Activated T-cell treated with anti-CD3 and anti-CD28 coated beads, Interleukin-2, amount 50 U/mL, for 72 hours (primary cell): ENCODE measurements at regions not wholly inside any gene's neighbourhood (a gene's known extent, or its start where the extent isn't known, plus 50 kb on each side); places are given as distances from the start of the nearest gene placed in this dataset.

ENCODE experiments used
- ATAC-seq, 2 donors: fragments of 150-1000 bp; cut with Tn5 transposase; replicated peaks in 1 of 2; 2 replicates each; pipeline ENCODE4 v1.10.0; 2021; ENCODE audit warnings: moderate library complexity in 2 of 2, mild to moderate bottlenecking in 1 of 2
- DNase-seq, 2 donors: peaks; one replicate each; pipeline ENCODE4 v3.0.0; 2021 to 2022; ENCODE audit warnings: mixed read lengths in 1 of 2
- H3K27ac Mint-ChIP-seq: one replicate; pipeline ENCODE4 v1.8.0; 2022; ENCODE audit warnings: mild to moderate bottlenecking, moderate library complexity, mixed read lengths
- H3K27me3 Mint-ChIP-seq: one replicate; pipeline ENCODE4 v1.8.0; 2022; ENCODE audit warnings: low read depth, mixed read lengths
- H3K36me3 Mint-ChIP-seq, 2 donors: one replicate each; pipeline ENCODE4 v1.8.0; 2022; ENCODE audit warnings: mixed read lengths in 2 of 2, mild to moderate bottlenecking in 1 of 2; ENCODE audit not compliant: insufficient read depth in 2 of 2
- H3K4me1 Mint-ChIP-seq: one replicate; pipeline ENCODE4 v1.8.0; 2022; ENCODE audit warnings: low read depth, mixed read lengths
- H3K4me3 Mint-ChIP-seq, 2 donors: one replicate each; pipeline ENCODE4 v1.8.0; 2022; ENCODE audit warnings: mild to moderate bottlenecking in 2 of 2, mixed read lengths in 2 of 2, moderate library complexity in 2 of 2
- H3K9me3 Mint-ChIP-seq, 2 donors: one replicate each; pipeline ENCODE4 v1.8.0; 2022; ENCODE audit warnings: mixed read lengths in 2 of 2

DNA sequence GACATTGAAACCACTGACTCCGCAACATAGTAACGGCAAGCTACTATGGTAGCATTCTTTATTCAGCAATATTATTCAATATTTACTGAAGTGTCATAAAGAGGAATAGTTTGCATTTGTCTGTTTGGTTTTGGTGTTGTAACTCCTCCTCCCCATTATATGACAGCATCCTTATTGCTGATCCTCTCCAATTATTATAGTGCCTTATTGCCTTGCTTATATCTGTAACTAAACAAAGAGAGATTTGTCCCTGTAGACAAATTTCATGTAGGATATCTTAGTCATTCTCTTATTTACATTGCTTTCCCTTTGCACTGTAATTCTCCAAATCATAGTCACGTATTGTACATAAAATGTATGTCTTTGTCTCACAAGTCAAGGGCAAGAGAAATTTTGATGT lies 1041.2 kb upstream of the ZEB2 start:
- Mint-ChIP-seq H3K4me1 (no peaks in the 10 kb centered on the region), H3K36me3 (no peaks in the 10 kb centered on the region), H3K27ac (no peak overlapping the region), H3K9me3 (no peaks in the 10 kb centered on the region), H3K4me3 (no peak overlapping the region), H3K27me3 (no peaks in the 10 kb centered on the region)
- ATAC-seq (no peak), DNase-seq (no peak)

DNA sequence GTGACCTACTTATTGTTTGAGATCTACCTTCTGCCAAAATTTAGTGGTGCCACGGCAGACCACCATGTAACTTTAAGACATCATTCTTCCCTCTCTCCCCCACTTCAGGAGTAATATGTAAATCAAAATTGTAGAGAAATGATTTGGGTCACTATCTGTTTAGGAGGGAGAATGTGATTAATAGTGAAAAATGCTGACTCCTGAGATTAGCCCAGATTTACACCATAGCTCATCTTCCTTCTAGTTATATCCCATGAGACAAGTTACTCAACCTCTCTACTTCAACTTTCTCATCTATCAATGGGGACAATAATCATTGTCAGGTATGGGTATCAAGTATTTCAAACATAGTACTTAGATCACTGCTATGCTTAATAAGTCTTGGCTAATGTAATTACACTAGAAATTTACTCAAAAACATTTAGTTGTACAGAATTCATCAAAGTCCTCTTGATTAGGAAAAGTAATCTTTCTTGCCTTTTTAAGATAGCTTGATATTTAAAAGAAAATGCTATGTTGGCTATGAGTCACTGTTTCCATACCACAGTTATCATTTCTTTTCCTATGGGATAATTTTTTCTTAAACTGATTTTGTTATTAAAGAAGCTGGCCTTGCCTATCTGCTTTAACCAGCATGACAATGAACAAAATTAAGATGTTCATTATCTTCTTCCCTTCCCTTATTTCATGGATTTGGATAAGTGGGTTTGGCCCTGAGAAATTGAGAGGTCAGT lies 1038.9 kb upstream of the ZEB2 start:
- DNase-seq (no peak), ATAC-seq (no peak)
- H3K4me3 Mint-ChIP-seq = no peak overlapping the region
- no peaks in the 10 kb centered on the region for H3K9me3 Mint-ChIP-seq
- H3K4me1 Mint-ChIP-seq = no peaks in the 10 kb centered on the region
- H3K27me3 Mint-ChIP-seq = no peaks in the 10 kb centered on the region
- H3K36me3 Mint-ChIP-seq = no peaks in the 10 kb centered on the region
- no peak overlapping the region for H3K27ac Mint-ChIP-seq

DNA sequence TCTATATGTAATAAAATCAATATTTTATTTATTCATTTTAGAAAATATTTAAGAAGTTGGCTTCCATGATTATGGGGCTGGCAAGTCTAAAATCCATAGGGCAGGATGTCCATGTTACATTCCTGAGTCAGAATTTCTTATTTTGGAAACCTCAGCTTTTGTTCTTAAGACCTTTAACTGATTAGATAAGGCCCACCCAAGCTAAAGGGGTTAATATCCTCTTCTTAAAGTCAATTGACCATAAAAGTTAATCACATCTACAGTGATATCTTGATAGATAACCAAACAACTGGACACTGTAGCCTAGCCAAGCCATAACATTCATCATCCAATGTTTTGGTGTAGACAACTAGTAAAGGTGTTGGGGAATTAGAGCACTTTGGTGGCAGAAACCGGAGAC lies 1035.4 kb upstream of the ZEB2 start:
- H3K27me3 Mint-ChIP-seq = no peaks in the 10 kb centered on the region
- H3K4me1 Mint-ChIP-seq = no peaks in the 10 kb centered on the region
- no peak for DNase-seq
- no peak overlapping the region for H3K4me3 Mint-ChIP-seq
- no peak for ATAC-seq
- H3K36me3 Mint-ChIP-seq = no peaks in the 10 kb centered on the region
- H3K9me3 Mint-ChIP-seq = no peaks in the 10 kb centered on the region
- no peak overlapping the region for H3K27ac Mint-ChIP-seq

DNA sequence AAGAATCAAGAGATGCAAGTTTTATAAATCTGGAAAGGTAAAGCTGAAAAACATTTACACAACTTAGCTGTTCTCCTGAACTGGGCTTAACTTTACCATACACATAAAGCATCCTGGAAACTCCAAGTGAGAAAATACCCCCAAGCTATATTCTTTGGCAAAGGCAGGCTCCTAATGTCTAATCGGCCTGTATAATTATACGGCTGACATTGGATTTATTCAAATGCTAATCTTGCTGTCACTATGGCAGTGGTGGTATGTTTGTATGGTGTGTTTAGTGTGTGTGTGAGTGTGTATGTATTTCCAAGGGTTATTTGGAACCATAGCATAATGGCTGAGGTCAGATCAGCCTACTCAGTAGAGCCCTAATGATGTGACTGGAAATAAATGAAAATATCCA lies 1031.8 kb upstream of the ZEB2 start:
- no peaks in the 10 kb centered on the region for H3K4me1 Mint-ChIP-seq
- no peaks in the 10 kb centered on the region for H3K9me3 Mint-ChIP-seq
- H3K36me3 Mint-ChIP-seq = no peaks in the 10 kb centered on the region
- no peak overlapping the region for H3K4me3 Mint-ChIP-seq
- DNase-seq (no peak), ATAC-seq (no peak)
- no peaks in the 10 kb centered on the region for H3K27me3 Mint-ChIP-seq
- no peak overlapping the region for H3K27ac Mint-ChIP-seq

DNA sequence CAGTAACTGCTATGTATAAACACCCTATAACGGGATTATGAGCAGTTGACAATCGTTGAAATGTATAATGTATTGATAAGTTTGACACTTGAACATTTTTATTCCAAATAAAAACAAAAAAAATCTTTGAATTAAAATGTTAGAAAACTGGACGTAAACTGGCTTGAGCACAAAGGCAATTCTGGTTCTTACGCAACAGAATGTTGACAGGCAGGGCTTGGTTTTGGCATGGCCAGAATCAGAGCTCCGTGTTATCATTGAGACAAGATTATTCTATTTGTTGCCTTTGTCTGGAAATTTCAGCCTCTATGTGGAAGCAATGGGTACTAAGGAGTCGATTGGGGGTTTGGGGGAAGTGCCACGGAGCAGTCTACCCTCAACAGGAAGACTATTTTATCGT lies 1028.6 kb upstream of the ZEB2 start:
- Mint-ChIP-seq H3K4me3 (no peak overlapping the region), H3K36me3 (no peaks in the 10 kb centered on the region), H3K27me3 (no peaks in the 10 kb centered on the region), H3K27ac (no peak overlapping the region), H3K9me3 (no peaks in the 10 kb centered on the region), H3K4me1 (no peaks in the 10 kb centered on the region)
- DNase-seq = no peak
- no peak for ATAC-seq

DNA sequence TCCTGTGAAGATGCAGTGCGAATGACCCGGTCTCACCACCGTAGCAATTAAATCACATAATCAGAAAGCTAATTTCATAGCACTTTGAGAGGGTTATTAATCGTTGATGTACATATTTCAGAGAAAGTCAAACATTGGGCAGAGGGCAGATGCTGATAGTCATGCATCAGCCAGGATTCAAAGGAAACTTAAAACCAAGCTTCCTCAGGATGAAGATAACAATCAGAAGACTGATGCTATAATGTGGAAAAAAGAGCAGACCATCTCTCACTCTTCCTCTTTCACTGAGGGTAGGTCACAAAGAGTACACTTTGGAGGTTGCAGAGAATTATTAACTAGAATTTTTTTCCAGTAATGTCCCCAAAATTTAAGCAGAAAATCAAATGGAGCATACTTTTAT lies 1027.7 kb upstream of the ZEB2 start:
- Mint-ChIP-seq H3K9me3 (no peaks in the 10 kb centered on the region), H3K4me3 (no peak overlapping the region), H3K4me1 (no peaks in the 10 kb centered on the region), H3K27me3 (no peaks in the 10 kb centered on the region), H3K36me3 (no peaks in the 10 kb centered on the region), H3K27ac (no peak overlapping the region)
- DNase-seq (no peak), ATAC-seq (no peak)

GRCh38 chr2:145546091-145546490 lies 1026.2 kb upstream of the ZEB2 start:
- Mint-ChIP-seq H3K9me3 (peaks cover 0 to 2% of the 10 kb centered on the region in 2 donors), H3K27ac (no peak overlapping the region), H3K27me3 (no peaks in the 10 kb centered on the region), H3K4me3 (no peak overlapping the region), H3K36me3 (no peaks in the 10 kb centered on the region), H3K4me1 (no peaks in the 10 kb centered on the region)
- no peak for DNase-seq
- no peak for ATAC-seq

DNA sequence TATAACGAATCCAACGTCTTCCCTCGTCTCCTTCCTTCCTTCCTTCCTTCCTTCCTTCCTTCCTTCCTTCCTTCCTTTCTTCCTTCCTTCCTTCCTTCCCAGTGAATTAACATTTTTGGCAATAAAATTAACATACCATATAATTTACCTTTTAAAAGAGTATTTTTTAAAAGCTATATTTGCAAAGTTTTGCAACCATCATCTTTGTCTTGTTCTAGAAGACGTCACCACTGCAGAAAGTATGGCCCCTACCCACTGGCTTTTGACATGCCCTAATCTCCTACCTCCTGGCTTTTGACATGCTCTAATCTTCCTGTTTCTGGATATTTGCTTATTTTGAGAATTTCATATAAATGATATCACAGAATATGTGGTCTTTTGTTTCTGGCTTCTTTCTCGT lies 1023.9 kb upstream of the ZEB2 start:
- H3K4me1 Mint-ChIP-seq = no peaks in the 10 kb centered on the region
- DNase-seq (no peak), ATAC-seq (no peak)
- H3K36me3 Mint-ChIP-seq = no peaks in the 10 kb centered on the region
- no peak overlapping the region for H3K27ac Mint-ChIP-seq
- no peak overlapping the region for H3K4me3 Mint-ChIP-seq
- H3K9me3 Mint-ChIP-seq = peaks cover 0 to 2% of the 10 kb centered on the region in 2 donors
- H3K27me3 Mint-ChIP-seq = no peaks in the 10 kb centered on the region

DNA sequence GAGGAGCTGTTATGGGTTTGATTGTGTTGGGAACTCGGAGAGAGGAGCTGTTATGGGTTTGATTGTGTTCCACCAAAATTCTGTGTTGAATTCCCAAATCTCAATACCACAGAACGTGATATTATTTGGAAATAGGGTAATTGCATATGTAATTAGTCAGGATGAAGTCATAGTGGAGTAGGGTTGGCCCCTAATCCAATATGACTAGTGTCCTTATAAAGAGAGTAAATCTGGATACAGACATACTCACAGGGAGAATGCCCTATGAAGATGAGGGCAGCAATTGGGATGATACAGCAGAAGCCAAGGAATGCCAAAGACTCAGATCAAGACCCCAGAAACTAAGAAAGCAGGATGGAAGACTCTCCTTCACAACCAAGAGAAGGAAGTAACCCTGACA lies 1023.2 kb upstream of the ZEB2 start:
- Mint-ChIP-seq H3K4me1 (no peaks in the 10 kb centered on the region), H3K4me3 (no peak overlapping the region), H3K36me3 (no peaks in the 10 kb centered on the region), H3K27ac (no peak overlapping the region), H3K27me3 (no peaks in the 10 kb centered on the region), H3K9me3 (peaks cover 0 to 2% of the 10 kb centered on the region in 2 donors)
- DNase-seq (no peak), ATAC-seq (no peak)

DNA sequence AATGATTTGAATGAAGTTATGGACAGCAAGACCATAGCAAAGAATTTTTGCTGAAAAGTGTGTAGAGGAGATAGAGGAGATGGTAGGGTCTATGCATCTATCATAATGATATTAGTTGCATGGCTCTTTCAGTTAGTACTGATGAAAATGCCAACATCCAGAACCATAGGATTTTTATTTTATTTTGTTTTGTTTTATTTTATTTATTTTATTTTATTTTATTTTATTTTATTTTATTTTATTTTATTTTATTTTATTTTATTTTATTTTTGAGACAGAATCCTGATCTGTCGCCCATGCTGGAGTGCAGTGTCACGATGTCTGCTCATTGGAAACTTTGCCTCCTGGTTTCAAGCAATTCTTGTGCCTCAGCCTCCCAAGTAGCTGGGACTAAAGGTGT lies 1021.1 kb upstream of the ZEB2 start:
- Mint-ChIP-seq H3K4me1 (no peaks in the 10 kb centered on the region), H3K27ac (no peak overlapping the region), H3K36me3 (no peaks in the 10 kb centered on the region), H3K4me3 (no peak overlapping the region), H3K9me3 (peaks cover 0 to 2% of the 10 kb centered on the region in 2 donors), H3K27me3 (no peaks in the 10 kb centered on the region)
- ATAC-seq (no peak), DNase-seq (no peak)

GRCh38 chr2:145538661-145539350 lies 1018.9 kb upstream of the ZEB2 start:
- no peaks in the 10 kb centered on the region for H3K36me3 Mint-ChIP-seq
- no peaks in the 10 kb centered on the region for H3K27me3 Mint-ChIP-seq
- no peak overlapping the region for H3K4me3 Mint-ChIP-seq
- peaks cover 0 to 2% of the 10 kb centered on the region in 2 donors for H3K9me3 Mint-ChIP-seq
- H3K27ac Mint-ChIP-seq = no peak overlapping the region
- ATAC-seq (no peak), DNase-seq (no peak)
- H3K4me1 Mint-ChIP-seq = no peaks in the 10 kb centered on the region

GRCh38 chr2:145530653-145531052 lies 1010.7 kb upstream of the ZEB2 start:
- Mint-ChIP-seq H3K27ac (no peak overlapping the region), H3K36me3 (no peaks in the 10 kb centered on the region), H3K27me3 (no peaks in the 10 kb centered on the region), H3K9me3 (no peaks in the 10 kb centered on the region), H3K4me3 (no peak overlapping the region), H3K4me1 (no peaks in the 10 kb centered on the region)
- DNase-seq = no peak
- no peak for ATAC-seq

- no peak for ATAC-seq
- Mint-ChIP-seq H3K27ac (no peak overlapping the region), H3K27me3 (no peaks in the 10 kb centered on the region), H3K4me3 (no peak overlapping the region), H3K36me3 (peaks cover 0 to 3% of the 10 kb centered on the region in 2 donors), H3K4me1 (no peaks in the 10 kb centered on the region), H3K9me3 (peaks cover 0 to 10% of the 10 kb centered on the region in 2 donors)
- DNase-seq = no peak
Observed at GRCh38 chr2:145524836-145525235, 1004.9 kb upstream of the ZEB2 start.

DNA sequence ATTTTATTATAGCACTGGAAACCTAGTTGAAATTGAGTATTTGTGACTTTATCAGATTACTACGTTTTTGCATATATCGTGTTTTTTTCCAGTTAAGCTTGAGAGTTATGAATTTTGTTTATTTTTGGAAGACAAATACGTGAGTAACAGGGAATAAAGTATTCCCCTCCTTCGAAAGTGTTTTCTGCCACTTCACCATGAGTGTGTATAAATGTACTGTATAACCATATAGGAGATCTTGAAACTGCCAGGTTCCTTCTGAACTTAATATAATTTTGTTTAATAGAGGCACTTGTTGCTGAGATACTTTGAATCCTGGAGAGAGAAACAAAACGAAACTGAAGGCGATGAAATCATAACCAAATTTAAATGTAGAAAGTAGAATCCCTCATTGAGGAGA lies 1004.4 kb upstream of the ZEB2 start:
- no peak for ATAC-seq
- Mint-ChIP-seq H3K4me1 (no peaks in the 10 kb centered on the region), H3K27ac (no peak overlapping the region), H3K36me3 (peaks cover 0 to 3% of the 10 kb centered on the region in 2 donors), H3K27me3 (no peaks in the 10 kb centered on the region), H3K9me3 (peaks cover under 1 to 10% of the 10 kb centered on the region in 2 donors), H3K4me3 (no peak overlapping the region)
- no peak for DNase-seq
